C4-2B (cell line): ENCODE measurements at regions not wholly inside any gene's neighbourhood (a gene's known extent, or its start where the extent isn't known, plus 50 kb on each side); places are given as distances from the start of the nearest gene placed in this dataset.

Experiments used
- CTCF ChIP-seq: fragments of 450-650 bp; conservative IDR thresholded peaks from 2 replicates; pipeline ENCODE4 v1.5.1; 2017; ENCODE audit warnings: mild to moderate bottlenecking
- ZFX ChIP-seq: fragments of 450-650 bp; IDR thresholded peaks from 2 replicates; pipeline ENCODE4 v1.6.1; 2017

- TF ChIP-seq CTCF, result peak; percentile 74
- no peak for TF ChIP-seq ZFX
Measured at GRCh38 chr12:17278946-17279345, 673.0 kb upstream of the LMO3 start.
